ENCODE measurements at regions not wholly inside any gene's neighbourhood (a gene's known extent, or its start where the extent isn't known, plus 50 kb on each side); places are given as distances from the start of the nearest gene placed in this dataset.

GRCh38 chr2:172239944-172240590 lies 137.4 kb upstream of the DLX2 start:
- H3K27ac ChIP-seq (ENCODE audit: low read depth in 2 of 2, low read length in 2 of 2) = no peak overlapping the region
- no peaks in the 10 kb centered on the region for H3K27me3 ChIP-seq (ENCODE audit: control insufficient read depth, insufficient read depth, low read length)
- no peak overlapping the region for H3K4me3 ChIP-seq (ENCODE audit: low read length in 3 of 3)
- intact Hi-C loops (cut with DNase I) = no loop called here
- H3K9ac ChIP-seq (ENCODE audit: low read length in 3 of 3) = no peak overlapping the region
- no peaks in the 10 kb centered on the region for H3K9me3 ChIP-seq (ENCODE audit: control insufficient read depth in 2 of 3, insufficient read depth in 1 of 3, low read length in 3 of 3)
- no peak for TF ChIP-seq CTCF (IDR thresholded peaks at IDR 0.05; ENCODE audit: borderline replicate concordance, extremely low read depth, insufficient read depth)
- peaks cover 0 to 6% (median 5%) of the 10 kb centered on the region in 3 donors for H3K4me1 ChIP-seq (ENCODE audit: control insufficient read depth in 2 of 3, insufficient read depth in 2 of 3, low read depth in 1 of 3, low read length in 3 of 3)
- no peaks in the 10 kb centered on the region for H3K36me3 ChIP-seq (ENCODE audit: control insufficient read depth in 2 of 3, insufficient read depth in 3 of 3, low read length in 3 of 3)
- no peak for DNase-seq
- no peak for FAIRE-seq

- H3K4me3 ChIP-seq (ENCODE audit: low read length in 3 of 3) = no peak overlapping the region
- no peak overlapping the region for H3K27ac ChIP-seq (ENCODE audit: low read depth in 2 of 2, low read length in 2 of 2)
- intact Hi-C loops (cut with DNase I) = no loop called here
- FAIRE-seq = no peak
- no peak for TF ChIP-seq CTCF (IDR thresholded peaks at IDR 0.05; ENCODE audit: borderline replicate concordance, extremely low read depth, insufficient read depth)
- H3K27me3 ChIP-seq (ENCODE audit: control insufficient read depth, insufficient read depth, low read length) = no peaks in the 10 kb centered on the region
- H3K9me3 ChIP-seq (ENCODE audit: control insufficient read depth in 2 of 3, insufficient read depth in 1 of 3, low read length in 3 of 3) = no peaks in the 10 kb centered on the region
- no peaks in the 10 kb centered on the region for H3K4me1 ChIP-seq (ENCODE audit: control insufficient read depth in 2 of 3, insufficient read depth in 2 of 3, low read depth in 1 of 3, low read length in 3 of 3)
- H3K9ac ChIP-seq (ENCODE audit: low read length in 3 of 3) = no peak overlapping the region
- H3K36me3 ChIP-seq (ENCODE audit: control insufficient read depth in 2 of 3, insufficient read depth in 3 of 3, low read length in 3 of 3) = no peaks in the 10 kb centered on the region
- no peak for DNase-seq
Observed at GRCh38 chr2:172241222-172241621, 138.5 kb upstream of the DLX2 start.

GRCh38 chr2:172242471-172242870 lies 139.8 kb upstream of the DLX2 start:
- Histone ChIP-seq H3K9me3 (ENCODE audit: control insufficient read depth in 2 of 3, insufficient read depth in 1 of 3, low read length in 3 of 3) (no peaks in the 10 kb centered on the region), H3K9ac (ENCODE audit: low read length in 3 of 3) (no peak overlapping the region), H3K27me3 (ENCODE audit: control insufficient read depth, insufficient read depth, low read length) (no peaks in the 10 kb centered on the region), H3K4me1 (ENCODE audit: control insufficient read depth in 2 of 3, insufficient read depth in 2 of 3, low read depth in 1 of 3, low read length in 3 of 3) (no peaks in the 10 kb centered on the region), H3K36me3 (ENCODE audit: control insufficient read depth in 2 of 3, insufficient read depth in 3 of 3, low read length in 3 of 3) (no peaks in the 10 kb centered on the region), H3K27ac (ENCODE audit: low read depth in 2 of 2, low read length in 2 of 2) (no peak overlapping the region), H3K4me3 (ENCODE audit: low read length in 3 of 3) (no peak overlapping the region)
- TF ChIP-seq CTCF (IDR thresholded peaks at IDR 0.05; ENCODE audit: borderline replicate concordance, extremely low read depth, insufficient read depth) = no peak
- DNase-seq (no peak), FAIRE-seq (no peak)
- intact Hi-C loops (cut with DNase I) = no loop called here

- Histone ChIP-seq H3K27ac (ENCODE audit: low read depth in 2 of 2, low read length in 2 of 2) (no peak overlapping the region), H3K9me3 (ENCODE audit: control insufficient read depth in 2 of 3, insufficient read depth in 1 of 3, low read length in 3 of 3) (no peaks in the 10 kb centered on the region), H3K4me3 (ENCODE audit: low read length in 3 of 3) (no peak overlapping the region), H3K27me3 (ENCODE audit: control insufficient read depth, insufficient read depth, low read length) (no peaks in the 10 kb centered on the region), H3K4me1 (ENCODE audit: control insufficient read depth in 2 of 3, insufficient read depth in 2 of 3, low read depth in 1 of 3, low read length in 3 of 3) (no peaks in the 10 kb centered on the region), H3K9ac (ENCODE audit: low read length in 3 of 3) (no peak overlapping the region), H3K36me3 (ENCODE audit: control insufficient read depth in 2 of 3, insufficient read depth in 3 of 3, low read length in 3 of 3) (no peaks in the 10 kb centered on the region)
- DNase-seq (no peak), FAIRE-seq (no peak)
- intact Hi-C loops (cut with DNase I) = no loop called here
- TF ChIP-seq CTCF (IDR thresholded peaks at IDR 0.05; ENCODE audit: borderline replicate concordance, extremely low read depth, insufficient read depth) = no peak
Observed at GRCh38 chr2:172242961-172243360, 140.3 kb upstream of the DLX2 start.
